ENCODE measurements at regions not wholly inside any gene's neighbourhood (a gene's known extent, or its start where the extent isn't known, plus 50 kb on each side); places are given as distances from the start of the nearest gene placed in this dataset.

GRCh38 chr3:95586754-95587153 is 1227.6 kb upstream of the EPHA6 start:
- TF ChIP-seq ZNF384 (IDR thresholded peaks at IDR 0.05) (no peak), FOXM1 (IDR thresholded peaks at IDR 0.05; ENCODE audit: borderline replicate concordance) (no peak), BHLHE40 (IDR thresholded peaks at IDR 0.05; ENCODE audit: borderline replicate concordance) (no peak), SUZ12 (IDR thresholded peaks at IDR 0.05) (no peak), ARNT (IDR thresholded peaks at IDR 0.05) (no peak), SP1 (IDR thresholded peaks at IDR 0.05) (no peak)
